ENCODE measurements at regions not wholly inside any gene's neighbourhood (a gene's known extent, or its start where the extent isn't known, plus 50 kb on each side); places are given as distances from the start of the nearest gene placed in this dataset.

DNA sequence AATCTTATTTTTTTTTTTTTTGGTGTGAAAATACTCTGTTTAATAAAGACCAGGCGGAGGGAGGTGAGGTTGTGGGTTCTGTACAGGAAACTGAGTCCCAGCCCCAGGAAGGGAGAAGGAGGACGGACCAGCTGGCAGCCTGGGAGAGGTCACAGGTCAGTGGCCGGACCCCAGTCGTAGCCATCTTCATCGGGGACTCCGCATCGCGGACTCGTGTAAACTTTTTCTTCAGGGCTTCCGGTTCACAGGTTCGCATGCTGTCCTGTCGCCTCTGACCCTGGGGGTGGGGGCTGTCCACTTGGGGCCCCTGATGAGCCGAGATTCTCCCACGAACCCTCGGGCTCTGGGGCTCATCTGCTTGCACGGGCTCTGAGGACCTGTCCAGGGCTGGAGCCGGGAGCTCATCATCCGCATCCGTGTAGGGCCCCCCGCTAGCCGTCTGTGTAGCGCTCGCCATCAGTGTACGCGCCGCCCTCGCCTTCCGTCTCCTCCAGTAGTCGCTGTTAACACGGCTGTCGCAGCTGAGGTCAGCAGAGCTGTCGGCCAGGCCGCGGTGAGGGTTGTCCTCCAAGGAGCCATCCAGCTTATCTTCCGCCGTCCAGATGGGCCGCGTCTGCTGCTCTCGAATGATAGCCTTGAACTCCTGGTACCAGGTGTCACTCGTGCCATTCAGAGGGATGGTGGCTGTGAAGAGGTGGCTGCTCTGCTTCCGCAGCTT lies 975.7 kb upstream of the PRMT6 start:
- TF ChIP-seq, protein P1, sequence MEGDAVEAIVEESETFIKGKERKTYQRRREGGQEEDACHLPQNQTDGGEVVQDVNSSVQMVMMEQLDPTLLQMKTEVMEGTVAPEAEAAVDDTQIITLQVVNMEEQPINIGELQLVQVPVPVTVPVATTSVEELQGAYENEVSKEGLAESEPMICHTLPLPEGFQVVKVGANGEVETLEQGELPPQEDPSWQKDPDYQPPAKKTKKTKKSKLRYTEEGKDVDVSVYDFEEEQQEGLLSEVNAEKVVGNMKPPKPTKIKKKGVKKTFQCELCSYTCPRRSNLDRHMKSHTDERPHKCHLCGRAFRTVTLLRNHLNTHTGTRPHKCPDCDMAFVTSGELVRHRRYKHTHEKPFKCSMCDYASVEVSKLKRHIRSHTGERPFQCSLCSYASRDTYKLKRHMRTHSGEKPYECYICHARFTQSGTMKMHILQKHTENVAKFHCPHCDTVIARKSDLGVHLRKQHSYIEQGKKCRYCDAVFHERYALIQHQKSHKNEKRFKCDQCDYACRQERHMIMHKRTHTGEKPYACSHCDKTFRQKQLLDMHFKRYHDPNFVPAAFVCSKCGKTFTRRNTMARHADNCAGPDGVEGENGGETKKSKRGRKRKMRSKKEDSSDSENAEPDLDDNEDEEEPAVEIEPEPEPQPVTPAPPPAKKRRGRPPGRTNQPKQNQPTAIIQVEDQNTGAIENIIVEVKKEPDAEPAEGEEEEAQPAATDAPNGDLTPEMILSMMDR (IDR thresholded peaks at IDR 0.05), result no peak
- TF ChIP-seq POLR2A (IDR thresholded peaks at IDR 0.05), result no peak
- no peak for TF ChIP-seq POLR2AphosphoS5 (IDR thresholded peaks at IDR 0.05)
